H9 (cell line): ENCODE measurements at regions not wholly inside any gene's neighbourhood (a gene's known extent, or its start where the extent isn't known, plus 50 kb on each side); places are given as distances from the start of the nearest gene placed in this dataset.

Experiments
- DNase-seq: peaks from one replicate; pipeline ENCODE4 v3.0.0-alpha.2; 2017
- H2AFZ ChIP-seq: one replicate; pipeline ENCODE4 v1.6.1; 2013; ENCODE audit warnings: mild to moderate bottlenecking, low read length, control low read depth, moderate library complexity
- H2AK5ac ChIP-seq: 2 replicates; pipeline ENCODE4 v1.6.1; 2013; ENCODE audit warnings: low read length, control low read depth, mixed read lengths; ENCODE audit not compliant: insufficient read length
- H2BK120ac ChIP-seq: one replicate; pipeline ENCODE4 v1.6.1; 2013; ENCODE audit warnings: low read depth, mild to moderate bottlenecking, low read length, control low read depth, inconsistent platforms; ENCODE audit not compliant: poor library complexity, severe bottlenecking
- H2BK12ac ChIP-seq: 2 replicates; pipeline ENCODE4 v1.6.1; 2013; ENCODE audit warnings: low read length, control low read depth, mixed read lengths, low read depth; ENCODE audit not compliant: insufficient read length
- H2BK15ac ChIP-seq: 2 replicates; pipeline ENCODE4 v1.6.1; 2013; ENCODE audit warnings: low read depth, low read length, control low read depth
- H2BK20ac ChIP-seq: one replicate; pipeline ENCODE4 v1.6.1; 2013; ENCODE audit warnings: low read depth, mild to moderate bottlenecking, low read length, control low read depth, inconsistent platforms; ENCODE audit not compliant: poor library complexity, severe bottlenecking
- H2BK5ac ChIP-seq: 2 replicates; pipeline ENCODE4 v1.6.1; 2013; ENCODE audit warnings: low read length, control low read depth, mixed read lengths; ENCODE audit not compliant: insufficient read length
- H3K14ac ChIP-seq: 2 replicates; pipeline ENCODE4 v1.6.1; 2013; ENCODE audit warnings: low read length, control low read depth; ENCODE audit not compliant: insufficient read depth
- H3K18ac ChIP-seq: 2 replicates; pipeline ENCODE4 v1.6.1; 2013; ENCODE audit warnings: low read depth, mild to moderate bottlenecking, mixed read lengths, low read length, control low read depth; ENCODE audit not compliant: insufficient read length
- H3K23ac ChIP-seq: 2 replicates; pipeline ENCODE4 v1.6.1; 2013; ENCODE audit warnings: low read length, control low read depth, mixed read lengths, low read depth; ENCODE audit not compliant: insufficient read length
- H3K23me2 ChIP-seq: 2 replicates; pipeline ENCODE4 v1.6.1; 2013; ENCODE audit warnings: low read depth, mild to moderate bottlenecking, mixed read lengths, low read length, control low read depth; ENCODE audit not compliant: insufficient read length, poor library complexity, severe bottlenecking
- H3K27ac ChIP-seq: 2 replicates; pipeline ENCODE4 v1.5.1; 2013; ENCODE audit warnings: low read length, control low read depth, mixed read lengths, low read depth; ENCODE audit not compliant: insufficient read length
- H3K27me3 ChIP-seq: 2 replicates; pipeline ENCODE4 v1.6.1; 2013; ENCODE audit warnings: low read length, control low read depth, inconsistent platforms; ENCODE audit not compliant: insufficient read depth
- H3K4ac ChIP-seq: 2 replicates; pipeline ENCODE4 v1.6.1; 2013; ENCODE audit warnings: low read depth, mild to moderate bottlenecking, control low read depth, inconsistent platforms, low read length, moderate library complexity
- H3K4me1 ChIP-seq: 2 replicates; pipeline ENCODE4 v1.6.1; 2013; ENCODE audit warnings: low read length, control low read depth, inconsistent platforms; ENCODE audit not compliant: insufficient read depth
- H3K4me2 ChIP-seq: 2 replicates; pipeline ENCODE4 v1.6.1; 2013; ENCODE audit warnings: low read length, control low read depth, mixed read lengths; ENCODE audit not compliant: insufficient read length, insufficient read depth
- H3K56ac ChIP-seq: 2 replicates; pipeline ENCODE4 v1.6.1; 2013; ENCODE audit warnings: low read depth, mild to moderate bottlenecking, mixed read lengths, low read length, control low read depth; ENCODE audit not compliant: insufficient read length
- H3K79me1 ChIP-seq: 2 replicates; pipeline ENCODE4 v1.6.1; 2013; ENCODE audit warnings: low read depth, mild to moderate bottlenecking, moderate library complexity, low read length, control low read depth, inconsistent platforms; ENCODE audit not compliant: insufficient read depth, poor library complexity, severe bottlenecking
- H3K79me2 ChIP-seq: 2 replicates; pipeline ENCODE4 v1.6.1; 2013; ENCODE audit warnings: low read length, control low read depth, inconsistent platforms; ENCODE audit not compliant: insufficient read depth
- H3K9ac ChIP-seq: 2 replicates; pipeline ENCODE4 v1.6.1; 2013; ENCODE audit warnings: low read length, control low read depth, mixed read lengths; ENCODE audit not compliant: insufficient read length; ENCODE audit errors: extremely low read depth
- H3K9me3 ChIP-seq: one replicate; pipeline ENCODE4 v1.6.1; 2013; ENCODE audit warnings: low read depth, low read length, inconsistent platforms; ENCODE audit not compliant: control insufficient read depth
- H3T11ph ChIP-seq: one replicate; pipeline ENCODE4 v1.6.1; 2013; ENCODE audit warnings: mild to moderate bottlenecking, low read length, control low read depth, inconsistent platforms
- H4K20me1 ChIP-seq: one replicate; pipeline ENCODE4 v1.6.1; 2013; ENCODE audit not compliant: control insufficient read depth, insufficient read length, insufficient read depth
- H4K5ac ChIP-seq: 2 replicates; pipeline ENCODE4 v1.6.1; 2013; ENCODE audit warnings: low read depth, mild to moderate bottlenecking, mixed read lengths, low read length, control low read depth; ENCODE audit not compliant: insufficient read length
- H4K8ac ChIP-seq: replicated peaks from 2 replicates; pipeline ENCODE4 v1.6.1; 2013; ENCODE audit warnings: low read length, control low read depth, mixed read lengths, low read depth; ENCODE audit not compliant: insufficient read length
- H4K91ac ChIP-seq: 2 replicates; pipeline ENCODE4 v1.6.1; 2013; ENCODE audit warnings: low read depth, mild to moderate bottlenecking, moderate library complexity, mixed read lengths, low read length, control low read depth; ENCODE audit not compliant: insufficient read length
- H3K27ac Mint-ChIP-seq, 3 experiments: 2 replicates in 2 of 3; 3 replicates in 1 of 3; pipeline ENCODE4 v1.8.0; 2020 to 2021; ENCODE audit warnings: mixed read lengths in 3 of 3, mild to moderate bottlenecking in 1 of 3, moderate library complexity in 1 of 3
- H3K27me3 Mint-ChIP-seq: 2 replicates; pipeline ENCODE4 v1.8.0; 2021; ENCODE audit warnings: low read depth, mild to moderate bottlenecking, moderate library complexity, mixed read lengths
- H3K36me3 Mint-ChIP-seq, 3 experiments: 2 replicates in 2 of 3; 3 replicates in 1 of 3; pipeline ENCODE4 v1.8.0; 2020 to 2021; ENCODE audit warnings: low read depth in 3 of 3, mixed read lengths in 3 of 3; ENCODE audit not compliant: insufficient read depth in 1 of 3
- H3K4me1 Mint-ChIP-seq, 2 experiments: 2 replicates each; pipeline ENCODE4 v1.8.0; 2020; ENCODE audit warnings: mixed read lengths in 2 of 2
- H3K4me3 Mint-ChIP-seq, 2 experiments: 2 replicates in 1 of 2; 3 replicates in 1 of 2; pipeline ENCODE4 v1.8.0; 2020 to 2021; ENCODE audit warnings: mild to moderate bottlenecking in 2 of 2, mixed read lengths in 2 of 2, moderate library complexity in 1 of 2
- H3K9me3 Mint-ChIP-seq, 2 experiments: 2 replicates in 1 of 2; 3 replicates in 1 of 2; pipeline ENCODE4 v1.8.0; 2020; ENCODE audit warnings: mild to moderate bottlenecking in 2 of 2, mixed read lengths in 2 of 2, moderate library complexity in 1 of 2
- WGBS: extraction: QIAGEN DNeasy Blood & Tissue Kit; methylation state at CpG from one replicate; pipeline ENCODE4 v1.1.7; 2013; ENCODE audit warnings: missing lambda C conversion rate, low lambda C conversion rate, mixed read lengths; ENCODE audit not compliant: insufficient read length; ENCODE audit errors: extremely low coverage; 5-methylcytosine and 5-hydroxymethylcytosine counted together
- TF ChIP-seq, protein P1 (sequence below): fragments of 200-600 bp; sonication (generic); conservative IDR thresholded peaks from 3 replicates; pipeline ENCODE4 v1.8.0; 2021; ENCODE audit warnings: antibody characterized with exemption, mild to moderate bottlenecking

DNA sequence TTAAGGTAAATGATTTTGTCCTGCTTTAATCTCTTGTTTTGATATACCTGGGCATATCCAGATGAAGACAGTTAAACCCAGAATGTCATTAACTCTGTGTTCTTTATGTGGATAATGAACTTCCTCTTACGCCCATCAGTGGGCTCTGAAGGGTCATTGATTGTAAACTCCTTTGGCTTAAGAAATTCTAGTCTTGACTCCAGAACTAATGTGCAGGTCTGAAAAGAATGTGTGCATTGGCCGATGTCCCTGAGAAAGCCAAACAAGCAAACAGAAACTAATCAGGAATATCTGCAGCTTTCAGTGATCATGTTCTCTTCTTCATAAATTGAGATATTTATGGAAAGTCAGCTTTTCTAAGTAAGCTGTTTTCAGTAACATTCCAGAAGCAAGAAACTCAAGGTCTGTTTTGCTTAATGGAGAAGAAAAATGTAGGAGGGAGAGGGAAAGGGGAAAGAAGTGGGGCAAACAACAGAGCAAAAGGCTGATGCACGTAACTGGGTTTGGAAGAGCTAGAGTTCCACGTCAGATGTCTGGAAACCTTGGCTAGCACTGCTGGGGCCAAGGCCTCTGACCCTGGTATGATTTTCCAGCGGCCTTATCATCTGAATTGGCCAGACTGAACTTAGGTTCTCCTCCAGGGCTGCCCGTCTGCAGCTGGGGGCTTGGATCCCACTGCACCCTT, 61.3 kb upstream of the FHL2 start:
- Histone ChIP-seq H3K4me2 (no peak overlapping the region), H3K14ac (no peak overlapping the region), H4K5ac (no peak overlapping the region), H4K91ac (no peak overlapping the region), H3T11ph (no peak overlapping the region), H3K27me3 (no peaks in the 10 kb centered on the region), H2AFZ (no peak overlapping the region), H4K20me1 (no peaks in the 10 kb centered on the region), H3K79me2 (no peaks in the 10 kb centered on the region), H3K79me1 (no peaks in the 10 kb centered on the region), H2BK15ac (no peak overlapping the region), H2BK120ac (no peak overlapping the region), H3K23ac (no peak overlapping the region), H3K18ac (no peak overlapping the region), H2BK12ac (no peak overlapping the region), H2BK20ac (no peak overlapping the region), H3K9ac (no peak overlapping the region), H4K8ac (no peak overlapping the region), H3K23me2 (no peaks in the 10 kb centered on the region), H2BK5ac (no peak overlapping the region), H3K4me1 (no peaks in the 10 kb centered on the region), H3K9me3 (no peaks in the 10 kb centered on the region), H2AK5ac (no peak overlapping the region), H3K4ac (no peak overlapping the region), H3K27ac (no peak overlapping the region), H3K56ac (no peak overlapping the region)
- no peak overlapping the region for H3K27ac Mint-ChIP-seq
- H3K36me3 Mint-ChIP-seq = 0 out of 7 replicates have a peak, but pooled peaks cover 0 to 1% (median 0%) of the 10 kb centered on the region in 3 experiments
- no peaks in the 10 kb centered on the region; a peak in 2 of 5 replicates for H3K9me3 Mint-ChIP-seq
- TF ChIP-seq, protein P1, sequence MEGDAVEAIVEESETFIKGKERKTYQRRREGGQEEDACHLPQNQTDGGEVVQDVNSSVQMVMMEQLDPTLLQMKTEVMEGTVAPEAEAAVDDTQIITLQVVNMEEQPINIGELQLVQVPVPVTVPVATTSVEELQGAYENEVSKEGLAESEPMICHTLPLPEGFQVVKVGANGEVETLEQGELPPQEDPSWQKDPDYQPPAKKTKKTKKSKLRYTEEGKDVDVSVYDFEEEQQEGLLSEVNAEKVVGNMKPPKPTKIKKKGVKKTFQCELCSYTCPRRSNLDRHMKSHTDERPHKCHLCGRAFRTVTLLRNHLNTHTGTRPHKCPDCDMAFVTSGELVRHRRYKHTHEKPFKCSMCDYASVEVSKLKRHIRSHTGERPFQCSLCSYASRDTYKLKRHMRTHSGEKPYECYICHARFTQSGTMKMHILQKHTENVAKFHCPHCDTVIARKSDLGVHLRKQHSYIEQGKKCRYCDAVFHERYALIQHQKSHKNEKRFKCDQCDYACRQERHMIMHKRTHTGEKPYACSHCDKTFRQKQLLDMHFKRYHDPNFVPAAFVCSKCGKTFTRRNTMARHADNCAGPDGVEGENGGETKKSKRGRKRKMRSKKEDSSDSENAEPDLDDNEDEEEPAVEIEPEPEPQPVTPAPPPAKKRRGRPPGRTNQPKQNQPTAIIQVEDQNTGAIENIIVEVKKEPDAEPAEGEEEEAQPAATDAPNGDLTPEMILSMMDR = no peak
- H3K4me1 Mint-ChIP-seq = peaks cover 0 to 3% of the 10 kb centered on the region in 2 experiments; a peak in 2 of 4 replicates
- peaks cover 6% of the 10 kb centered on the region for H3K27me3 Mint-ChIP-seq
- DNase-seq = no peak
- no CpG with 5 or more reads among the region's 6 CpGs for whole genome bisulfite sequencing
- no peak overlapping the region for H3K4me3 Mint-ChIP-seq
